GM12892 (cell line): ENCODE measurements at regions not wholly inside any gene's neighbourhood (a gene's known extent, or its start where the extent isn't known, plus 50 kb on each side); places are given as distances from the start of the nearest gene placed in this dataset.

ENCODE experiments used
- POLR2A ChIP-seq: IDR thresholded peaks from 2 replicates; pipeline ENCODE4 v1.6.1; 2011; ENCODE audit warnings: low read depth, low read length, control low read depth
- POLR2AphosphoS5 ChIP-seq: IDR thresholded peaks from 2 replicates; pipeline ENCODE4 v1.6.1; 2011; ENCODE audit warnings: low read depth, low read length, control low read depth
- TAF1 ChIP-seq: IDR thresholded peaks from 2 replicates; pipeline ENCODE4 v1.6.1; 2011; ENCODE audit warnings: low read depth, mild to moderate bottlenecking, control low read depth, low read length, borderline replicate concordance

GRCh38 chr17:12567077-12568053 is 98.3 kb upstream of the MYOCD start:
- no peak for TF ChIP-seq POLR2A
- TF ChIP-seq POLR2AphosphoS5: no peak
- TF ChIP-seq TAF1: no peak
